MM.1S (cell line): ENCODE measurements at regions not wholly inside any gene's neighbourhood (a gene's known extent, or its start where the extent isn't known, plus 50 kb on each side); places are given as distances from the start of the nearest gene placed in this dataset.

Experiments used
- EZH2 ChIP-seq: fragments of 300-600 bp; sonication (generic); optimal IDR thresholded peaks from 2 replicates; pipeline ENCODE3; 2017; ENCODE audit warnings: low read depth, mild to moderate bottlenecking, antibody characterized with exemption, low read length, mixed read lengths
- TF ChIP-seq, protein P1 (sequence below): fragments of 300-600 bp; sonication (generic); IDR thresholded peaks from 2 replicates; pipeline ENCODE4 v1.5.1; 2016; ENCODE audit warnings: antibody characterized with exemption, low read length, mixed read lengths

GRCh38 chr9:3760031-3760430 lies 234.2 kb upstream of the RFX3 start:
- TF ChIP-seq, protein P1, sequence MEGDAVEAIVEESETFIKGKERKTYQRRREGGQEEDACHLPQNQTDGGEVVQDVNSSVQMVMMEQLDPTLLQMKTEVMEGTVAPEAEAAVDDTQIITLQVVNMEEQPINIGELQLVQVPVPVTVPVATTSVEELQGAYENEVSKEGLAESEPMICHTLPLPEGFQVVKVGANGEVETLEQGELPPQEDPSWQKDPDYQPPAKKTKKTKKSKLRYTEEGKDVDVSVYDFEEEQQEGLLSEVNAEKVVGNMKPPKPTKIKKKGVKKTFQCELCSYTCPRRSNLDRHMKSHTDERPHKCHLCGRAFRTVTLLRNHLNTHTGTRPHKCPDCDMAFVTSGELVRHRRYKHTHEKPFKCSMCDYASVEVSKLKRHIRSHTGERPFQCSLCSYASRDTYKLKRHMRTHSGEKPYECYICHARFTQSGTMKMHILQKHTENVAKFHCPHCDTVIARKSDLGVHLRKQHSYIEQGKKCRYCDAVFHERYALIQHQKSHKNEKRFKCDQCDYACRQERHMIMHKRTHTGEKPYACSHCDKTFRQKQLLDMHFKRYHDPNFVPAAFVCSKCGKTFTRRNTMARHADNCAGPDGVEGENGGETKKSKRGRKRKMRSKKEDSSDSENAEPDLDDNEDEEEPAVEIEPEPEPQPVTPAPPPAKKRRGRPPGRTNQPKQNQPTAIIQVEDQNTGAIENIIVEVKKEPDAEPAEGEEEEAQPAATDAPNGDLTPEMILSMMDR = no peak
- TF ChIP-seq EZH2 = no peak
